A204.1 (cell line): ENCODE measurements at regions not wholly inside any gene's neighbourhood (a gene's known extent, or its start where the extent isn't known, plus 50 kb on each side); places are given as distances from the start of the nearest gene placed in this dataset.
"Not testable (repeated sequence)": the region's sequence is repeated elsewhere in the genome, so short reads cannot be mapped to it uniquely, and the experiment has no call there.

Experiments
- FAIRE-seq: peaks from 2 replicates; lab custom pipeline; 2012; peaks lifted over from hg19 to GRCh38; lab: Jason Lieb, UNC

GRCh38 chr6:121694389-121694788 is 258.9 kb downstream of the GJA1 start:
- no peak for FAIRE-seq

DNA sequence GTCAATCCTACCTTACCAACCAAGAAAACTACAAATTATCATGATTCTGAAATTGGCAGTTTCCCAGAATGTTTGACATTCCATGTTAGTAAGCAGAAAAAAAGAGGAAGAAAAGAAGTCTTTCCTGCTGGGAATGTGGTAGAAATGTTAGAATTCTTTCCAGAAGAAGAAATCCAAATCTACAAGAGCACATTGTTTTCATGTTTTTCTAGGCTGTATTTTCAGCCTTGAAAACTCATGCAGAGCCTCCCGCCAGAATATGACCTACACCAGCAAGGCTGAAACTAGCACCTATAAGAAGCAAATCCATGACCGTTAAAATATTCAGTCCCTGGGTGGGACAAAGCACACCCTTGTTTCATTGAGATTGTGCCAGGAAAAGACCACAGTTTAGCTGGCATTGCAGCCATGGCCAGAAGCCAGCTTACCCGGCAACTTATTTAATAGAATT is 259.4 kb downstream of the GJA1 start:
- no peak for FAIRE-seq

GRCh38 chr6:121695329-121695728 is 259.9 kb downstream of the GJA1 start:
- no peak for FAIRE-seq

- FAIRE-seq = no peak
Observed at GRCh38 chr6:121697921-121698320, 262.5 kb downstream of the GJA1 start.

- no peak for FAIRE-seq
Observed at GRCh38 chr6:121698617-121699016, 263.2 kb downstream of the GJA1 start.

- not testable (repeated sequence) for FAIRE-seq
Observed at GRCh38 chr6:121703129-121703528, 267.7 kb downstream of the GJA1 start.

GRCh38 chr6:121711472-121711871 is 276.0 kb downstream of the GJA1 start:
- FAIRE-seq = no peak

GRCh38 chr6:121717686-121718085 is 282.2 kb downstream of the GJA1 start:
- FAIRE-seq = no peak

- not testable (repeated sequence) for FAIRE-seq
Observed at GRCh38 chr6:121720867-121721266, 285.4 kb downstream of the GJA1 start.

DNA sequence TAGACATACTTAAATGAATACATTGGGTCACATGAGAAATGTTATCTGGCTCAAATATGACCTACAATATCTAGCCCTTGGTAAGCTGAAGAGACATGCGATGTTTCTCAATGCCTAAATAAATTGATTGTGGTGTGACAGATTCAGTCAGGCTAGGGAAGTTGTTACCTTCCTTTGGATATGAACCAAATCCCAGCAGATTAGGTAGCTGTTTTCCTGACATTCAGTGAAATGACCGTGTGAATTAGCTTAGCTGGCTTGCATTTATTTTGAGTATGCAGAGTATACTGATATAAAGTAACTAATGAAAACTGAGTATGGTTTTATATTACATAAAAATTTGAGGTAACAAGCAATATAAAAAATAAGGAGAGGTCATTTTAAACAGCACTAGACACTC is 288.2 kb downstream of the GJA1 start:
- FAIRE-seq = no peak

- FAIRE-seq = no peak
Observed at GRCh38 chr6:121724576-121724975, 289.1 kb downstream of the GJA1 start.

DNA sequence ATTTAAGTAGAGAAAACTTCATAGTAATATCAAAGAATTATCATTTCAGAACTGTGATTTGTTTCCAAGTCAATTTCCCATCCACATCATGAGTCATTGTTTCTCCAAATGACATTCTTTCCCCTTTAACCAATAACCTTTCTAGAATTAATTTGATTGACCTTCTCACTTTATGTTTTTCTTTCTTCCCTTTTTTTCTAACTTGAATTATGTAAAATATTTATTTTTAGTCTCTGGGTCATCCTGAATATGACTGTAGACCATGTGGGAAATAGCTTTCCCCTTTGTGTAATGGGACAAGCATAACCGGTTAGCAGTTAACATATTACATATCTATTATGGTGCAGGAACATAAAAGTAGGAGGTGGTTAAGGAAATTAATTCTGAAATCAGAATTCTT is 291.1 kb downstream of the GJA1 start:
- no peak for FAIRE-seq

DNA sequence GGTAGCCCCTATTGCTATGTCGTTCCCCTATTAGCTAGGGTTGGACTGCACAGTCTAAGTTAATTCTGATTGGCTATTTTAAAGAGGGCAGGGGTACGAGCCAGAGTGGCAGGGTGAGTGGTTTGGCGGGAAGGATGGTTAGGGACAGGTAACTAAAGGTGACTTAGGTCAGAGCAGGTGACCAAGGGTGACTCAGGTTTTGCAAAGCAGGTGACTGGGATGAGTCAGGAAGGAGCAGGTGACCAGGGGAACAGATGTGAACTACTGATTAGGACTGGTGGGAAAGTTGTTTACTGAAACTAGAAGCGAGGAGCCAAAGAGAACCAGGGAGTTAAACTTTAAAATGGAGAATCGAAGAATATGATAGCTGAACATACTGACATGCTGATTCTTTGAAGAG is 295.2 kb downstream of the GJA1 start:
- no peak for FAIRE-seq

DNA sequence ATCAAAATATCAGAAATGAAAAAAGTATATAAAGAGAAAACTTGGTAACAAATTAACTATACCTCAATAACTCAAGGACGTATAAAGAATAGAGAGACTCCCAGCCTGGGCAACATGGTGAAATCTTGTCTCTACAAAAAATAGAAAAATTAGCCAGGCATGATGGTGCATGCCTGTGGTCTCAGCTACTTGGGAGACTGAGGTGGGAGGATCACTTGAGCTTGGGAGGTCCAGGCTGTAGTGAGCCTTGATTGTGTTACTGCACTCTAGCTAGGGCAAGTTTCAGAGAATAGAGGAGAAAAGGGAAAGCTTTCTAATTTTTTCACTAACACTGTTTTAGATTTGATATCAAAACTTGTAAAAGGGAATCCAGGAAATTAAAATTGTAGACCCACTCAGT is 295.9 kb downstream of the GJA1 start:
- no peak for FAIRE-seq

DNA sequence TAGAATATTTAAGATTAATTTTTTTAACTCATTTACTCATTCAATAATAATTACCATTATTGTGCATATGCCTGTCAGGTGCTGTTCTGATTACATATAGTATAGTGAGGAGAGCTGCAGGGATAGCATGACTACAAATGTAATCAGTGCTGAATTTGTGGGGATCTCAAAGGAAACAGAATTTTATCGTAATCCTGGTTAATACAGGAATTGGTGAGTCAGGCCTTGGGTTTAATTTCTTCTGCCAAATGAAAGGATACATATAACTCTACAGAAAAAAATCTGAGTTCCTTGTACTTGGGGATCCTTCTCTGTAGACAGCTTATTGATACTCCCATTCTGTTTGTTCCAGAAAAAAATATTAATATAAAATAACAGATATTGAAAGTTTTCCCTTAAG is 297.2 kb downstream of the GJA1 start:
- FAIRE-seq = no peak

DNA sequence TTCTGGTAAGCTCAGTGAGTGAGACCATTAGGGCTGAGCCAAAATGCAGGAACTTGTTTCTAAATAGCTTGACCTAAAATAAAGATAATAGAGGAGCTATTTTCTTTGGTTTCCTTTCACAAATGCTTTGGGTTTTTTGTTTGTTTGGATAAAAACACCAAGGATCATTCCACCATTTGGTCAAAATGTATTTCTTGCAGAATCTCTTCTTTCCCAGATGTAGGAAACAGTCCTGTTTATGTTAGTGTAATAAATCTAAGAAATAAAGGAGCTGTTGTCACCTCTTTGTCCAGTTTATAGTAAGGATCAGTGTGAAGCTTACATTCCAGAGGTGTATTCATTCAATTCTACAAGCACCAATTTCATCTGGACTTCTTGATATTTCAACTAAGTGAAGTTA is 297.8 kb downstream of the GJA1 start:
- FAIRE-seq = no peak

DNA sequence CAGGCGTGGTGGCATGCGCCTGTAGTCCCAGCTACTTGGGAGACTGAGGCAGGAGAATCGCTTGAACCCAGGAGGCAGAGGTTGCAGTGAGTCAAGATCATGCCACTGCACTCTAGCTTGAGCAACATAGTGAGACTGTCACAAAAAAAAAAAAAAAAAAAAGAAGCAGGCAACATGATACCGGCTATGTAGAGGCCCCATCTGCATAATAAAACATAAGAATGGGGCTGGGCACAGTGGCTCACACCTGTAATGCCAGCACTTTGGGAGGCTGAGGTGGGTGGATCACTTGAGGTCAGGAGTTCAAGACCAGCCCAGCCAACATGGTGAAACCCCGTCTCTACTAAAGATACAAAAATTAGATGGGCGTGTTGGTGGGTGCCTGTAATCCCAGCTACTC is 304.7 kb downstream of the GJA1 start:
- FAIRE-seq = not testable (repeated sequence)

DNA sequence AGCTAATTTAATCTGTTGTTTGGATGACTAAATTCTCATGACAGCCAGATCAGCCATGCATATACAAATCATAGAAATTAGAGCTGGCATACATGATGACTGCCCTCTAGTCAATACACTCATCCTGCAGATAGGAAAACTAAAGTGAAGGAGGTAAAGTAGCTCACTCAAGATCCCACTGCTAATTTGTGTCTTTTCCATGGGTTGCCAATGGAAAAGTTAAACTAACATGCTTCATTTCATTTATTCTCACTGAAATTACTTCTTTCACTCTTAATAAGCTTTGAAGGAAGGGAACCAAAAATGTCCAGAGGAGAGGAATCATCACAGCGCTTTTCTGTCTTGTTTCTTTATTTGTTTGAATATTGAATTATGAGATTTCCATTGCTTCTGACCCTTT is 308.2 kb downstream of the GJA1 start:
- FAIRE-seq = no peak

DNA sequence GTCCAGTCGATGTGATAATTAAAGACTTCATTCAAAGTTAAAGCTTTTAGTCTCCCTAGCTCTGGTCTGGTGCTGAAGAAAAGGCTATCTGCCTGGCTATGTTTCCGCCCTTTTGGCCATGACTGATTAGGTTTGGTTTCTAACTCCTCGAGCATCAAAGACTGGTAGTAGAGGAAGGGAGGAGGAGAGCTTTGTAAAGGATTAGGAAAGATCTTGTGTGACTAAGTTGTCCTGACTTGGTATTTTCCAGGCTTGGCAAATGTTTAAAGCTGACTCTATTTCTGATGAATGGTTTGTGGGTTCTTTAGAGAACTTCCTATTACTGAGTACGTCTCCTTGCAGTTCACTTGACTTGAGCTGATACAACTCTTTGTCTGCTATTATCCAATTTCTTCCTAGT is 312.9 kb downstream of the GJA1 start:
- FAIRE-seq = no peak

DNA sequence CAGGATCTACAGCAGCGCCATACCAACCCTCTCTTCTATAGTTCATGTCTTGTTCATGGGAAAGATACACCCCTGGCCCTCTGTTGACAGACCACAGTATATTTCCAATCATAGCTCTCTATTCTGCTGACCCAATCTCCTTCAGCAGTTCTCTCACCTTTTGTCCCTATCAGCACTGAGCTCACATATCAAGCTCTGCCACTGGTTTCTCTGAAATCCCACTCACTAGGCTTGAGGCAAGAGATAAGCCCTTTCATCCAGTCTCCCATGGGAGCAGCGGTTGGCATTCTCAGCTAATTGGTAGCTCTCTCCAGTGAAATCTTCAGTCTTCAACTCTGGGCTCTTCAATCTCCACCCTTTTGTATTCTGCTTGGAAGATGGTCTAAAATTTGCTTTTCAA is 313.4 kb downstream of the GJA1 start:
- FAIRE-seq = no peak

DNA sequence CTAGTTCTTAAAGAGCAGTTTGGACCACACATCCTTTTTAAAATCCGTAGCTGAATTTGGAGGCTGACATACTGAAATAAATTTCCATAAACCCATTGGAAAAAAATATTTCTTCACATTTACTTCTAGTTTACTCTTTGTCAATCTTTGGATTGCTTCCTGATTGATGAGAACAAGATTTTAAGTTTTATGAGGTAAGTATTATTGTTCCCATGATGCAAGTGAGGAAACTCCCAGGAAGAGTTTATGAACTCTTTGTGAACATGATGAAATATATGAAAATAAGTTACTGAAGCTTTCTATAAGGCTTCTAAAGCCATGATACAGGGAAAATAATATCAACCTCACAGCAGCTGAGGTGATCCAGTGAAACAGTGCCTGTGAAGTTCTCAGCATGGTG is 320.0 kb downstream of the GJA1 start:
- FAIRE-seq = no peak

DNA sequence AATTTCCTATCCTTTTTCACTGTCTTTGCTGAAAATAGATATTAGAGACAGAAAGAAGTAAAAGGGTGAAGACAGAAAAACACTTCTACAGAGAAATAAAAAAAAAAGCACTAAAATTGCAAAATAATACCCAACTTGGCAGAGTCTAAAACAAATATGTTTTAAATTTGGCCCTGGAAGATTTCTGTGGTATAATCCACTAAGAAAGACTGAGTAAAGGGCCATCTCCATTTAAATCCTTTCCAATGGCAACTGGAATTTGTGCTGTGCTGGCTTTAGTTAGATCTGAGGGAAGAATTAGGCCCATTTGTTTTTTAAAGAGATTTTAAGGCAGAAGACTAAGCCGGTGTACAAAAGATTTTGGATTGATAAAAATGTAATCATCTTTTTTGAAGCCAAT is 321.2 kb downstream of the GJA1 start:
- FAIRE-seq = no peak

DNA sequence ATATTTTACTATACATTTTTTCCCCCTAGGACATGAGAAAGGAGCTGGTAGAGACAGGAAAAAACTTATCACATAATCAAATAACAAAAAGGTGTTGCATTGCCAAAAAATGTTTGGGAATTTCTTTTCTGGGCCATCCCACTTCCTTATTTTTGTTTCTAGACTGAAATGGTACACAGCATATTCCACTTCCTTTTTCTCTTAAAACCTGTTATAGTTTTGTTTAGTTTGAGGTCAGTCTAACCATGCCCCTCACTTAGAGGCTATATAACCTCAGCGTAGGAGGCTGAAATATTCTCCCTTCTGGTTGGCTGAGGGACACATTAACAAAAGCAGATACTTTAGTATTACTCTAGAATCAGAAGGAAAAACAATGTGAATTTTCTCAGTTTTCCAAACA is 323.9 kb downstream of the GJA1 start:
- FAIRE-seq = no peak

- no peak for FAIRE-seq
Observed at GRCh38 chr6:121760191-121760590, 324.7 kb downstream of the GJA1 start.

GRCh38 chr6:121760745-121761144 is 325.3 kb downstream of the GJA1 start:
- no peak for FAIRE-seq
